ENCODE measurements at regions not wholly inside any gene's neighbourhood (a gene's known extent, or its start where the extent isn't known, plus 50 kb on each side); places are given as distances from the start of the nearest gene placed in this dataset.

DNA sequence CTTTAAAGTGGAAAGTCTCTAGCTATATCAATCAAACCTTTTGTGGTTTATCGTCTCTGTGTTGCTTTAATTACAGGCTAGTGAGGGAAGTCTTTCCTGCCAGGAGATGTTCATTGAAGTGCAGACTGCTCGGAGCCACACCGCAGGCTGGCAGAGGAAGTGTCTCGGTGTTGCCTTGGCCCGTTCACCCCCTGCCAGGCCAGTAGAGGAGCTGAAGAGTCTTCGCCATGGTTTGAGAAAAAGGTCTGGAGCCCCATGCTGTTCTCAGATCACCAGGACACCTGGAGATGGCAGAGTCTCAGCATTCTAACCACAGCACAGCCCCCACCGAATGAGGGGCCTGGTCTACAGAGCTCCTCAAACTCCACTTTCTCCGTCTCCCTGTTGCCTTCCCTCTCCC, 275.9 kb upstream of the PLPP4 start:
- H3K27me3 ChIP-seq: no peaks in the 10 kb centered on the region
- no peaks in the 10 kb centered on the region for H3K36me3 ChIP-seq
- TF ChIP-seq, protein P1, sequence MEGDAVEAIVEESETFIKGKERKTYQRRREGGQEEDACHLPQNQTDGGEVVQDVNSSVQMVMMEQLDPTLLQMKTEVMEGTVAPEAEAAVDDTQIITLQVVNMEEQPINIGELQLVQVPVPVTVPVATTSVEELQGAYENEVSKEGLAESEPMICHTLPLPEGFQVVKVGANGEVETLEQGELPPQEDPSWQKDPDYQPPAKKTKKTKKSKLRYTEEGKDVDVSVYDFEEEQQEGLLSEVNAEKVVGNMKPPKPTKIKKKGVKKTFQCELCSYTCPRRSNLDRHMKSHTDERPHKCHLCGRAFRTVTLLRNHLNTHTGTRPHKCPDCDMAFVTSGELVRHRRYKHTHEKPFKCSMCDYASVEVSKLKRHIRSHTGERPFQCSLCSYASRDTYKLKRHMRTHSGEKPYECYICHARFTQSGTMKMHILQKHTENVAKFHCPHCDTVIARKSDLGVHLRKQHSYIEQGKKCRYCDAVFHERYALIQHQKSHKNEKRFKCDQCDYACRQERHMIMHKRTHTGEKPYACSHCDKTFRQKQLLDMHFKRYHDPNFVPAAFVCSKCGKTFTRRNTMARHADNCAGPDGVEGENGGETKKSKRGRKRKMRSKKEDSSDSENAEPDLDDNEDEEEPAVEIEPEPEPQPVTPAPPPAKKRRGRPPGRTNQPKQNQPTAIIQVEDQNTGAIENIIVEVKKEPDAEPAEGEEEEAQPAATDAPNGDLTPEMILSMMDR (IDR thresholded peaks at IDR 0.05): no peak
- no peak for TF ChIP-seq POLR2A (IDR thresholded peaks at IDR 0.05)
- no peak for TF ChIP-seq EP300 (IDR thresholded peaks at IDR 0.05)
- WGBS, 3 donors: 55 to 63% (median 60%) methylated on average over 8 of the region's 8 CpGs
- no peak overlapping the region for H3K27ac ChIP-seq
- H3K9me3 ChIP-seq: no peaks in the 10 kb centered on the region
- H3K4me1 ChIP-seq (ENCODE audit: insufficient read depth): no peaks in the 10 kb centered on the region
- no peak overlapping the region for H3K4me3 ChIP-seq
- intact Hi-C loops (cut with DNase I): no loop called here
- DNase-seq: no peak

DNA sequence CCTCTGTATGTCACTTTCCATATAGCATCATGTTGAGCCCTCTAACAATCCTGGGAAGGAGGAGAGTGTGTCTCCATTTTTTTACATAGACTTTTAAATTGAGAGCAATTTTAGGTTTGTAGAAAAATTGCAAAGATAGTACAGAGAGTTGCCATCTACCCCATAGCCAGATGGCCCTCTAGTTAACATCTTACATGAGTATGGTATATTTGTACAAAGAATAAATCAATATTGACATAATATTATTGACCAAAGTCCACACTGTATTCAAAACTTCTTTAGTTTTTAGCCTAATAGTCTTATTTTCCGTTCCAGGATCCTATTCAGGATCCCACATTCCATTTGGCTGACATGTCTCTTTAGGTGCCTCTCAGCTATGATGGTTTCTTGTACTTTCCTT, 274.6 kb upstream of the PLPP4 start:
- no peak overlapping the region for H3K27ac ChIP-seq
- no peak for DNase-seq
- no peak overlapping the region for H3K4me3 ChIP-seq
- 32 to 63% (median 59%) methylated on average over 1 of the region's 1 CpG for WGBS, 3 donors
- TF ChIP-seq, protein P1 (IDR thresholded peaks at IDR 0.05): no peak
- TF ChIP-seq POLR2A (IDR thresholded peaks at IDR 0.05): no peak
- no peak for TF ChIP-seq EP300 (IDR thresholded peaks at IDR 0.05)
- no peaks in the 10 kb centered on the region for H3K36me3 ChIP-seq
- H3K9me3 ChIP-seq: no peaks in the 10 kb centered on the region
- intact Hi-C loops (cut with DNase I): no loop called here
- H3K4me1 ChIP-seq (ENCODE audit: insufficient read depth): no peaks in the 10 kb centered on the region
- H3K27me3 ChIP-seq: no peaks in the 10 kb centered on the region

DNA sequence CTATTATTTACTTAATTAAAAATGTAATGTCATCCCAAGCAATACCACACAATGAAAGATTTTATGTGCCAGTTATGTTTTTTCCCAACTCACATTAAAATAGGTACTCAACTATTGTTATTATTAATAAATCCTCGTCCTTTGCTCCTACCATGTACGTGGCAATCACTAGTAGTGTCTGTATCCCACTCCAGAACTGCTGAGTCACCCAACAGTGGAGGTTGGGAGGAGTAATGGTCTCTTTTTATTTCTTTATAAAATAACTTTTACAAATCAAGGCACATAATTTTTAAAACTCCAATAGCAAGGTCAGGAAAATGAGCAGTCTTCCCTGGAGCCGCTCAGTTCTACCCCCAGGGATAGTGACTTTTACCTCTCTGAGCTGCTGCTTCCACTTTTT, 273.5 kb upstream of the PLPP4 start:
- TF ChIP-seq POLR2A (IDR thresholded peaks at IDR 0.05) (no peak), EP300 (IDR thresholded peaks at IDR 0.05) (no peak)
- TF ChIP-seq, protein P1 (IDR thresholded peaks at IDR 0.05): no peak
- DNase-seq: no peak
- no peaks in the 10 kb centered on the region for H3K36me3 ChIP-seq
- intact Hi-C loops (cut with DNase I): no loop called here
- H3K27ac ChIP-seq: no peak overlapping the region
- WGBS, 3 donors: 65 to 77% (median 67%) methylated on average over 3 of the region's 3 CpGs
- H3K4me1 ChIP-seq (ENCODE audit: insufficient read depth): no peaks in the 10 kb centered on the region
- no peaks in the 10 kb centered on the region for H3K27me3 ChIP-seq
- no peak overlapping the region for H3K4me3 ChIP-seq
- H3K9me3 ChIP-seq: no peaks in the 10 kb centered on the region

DNA sequence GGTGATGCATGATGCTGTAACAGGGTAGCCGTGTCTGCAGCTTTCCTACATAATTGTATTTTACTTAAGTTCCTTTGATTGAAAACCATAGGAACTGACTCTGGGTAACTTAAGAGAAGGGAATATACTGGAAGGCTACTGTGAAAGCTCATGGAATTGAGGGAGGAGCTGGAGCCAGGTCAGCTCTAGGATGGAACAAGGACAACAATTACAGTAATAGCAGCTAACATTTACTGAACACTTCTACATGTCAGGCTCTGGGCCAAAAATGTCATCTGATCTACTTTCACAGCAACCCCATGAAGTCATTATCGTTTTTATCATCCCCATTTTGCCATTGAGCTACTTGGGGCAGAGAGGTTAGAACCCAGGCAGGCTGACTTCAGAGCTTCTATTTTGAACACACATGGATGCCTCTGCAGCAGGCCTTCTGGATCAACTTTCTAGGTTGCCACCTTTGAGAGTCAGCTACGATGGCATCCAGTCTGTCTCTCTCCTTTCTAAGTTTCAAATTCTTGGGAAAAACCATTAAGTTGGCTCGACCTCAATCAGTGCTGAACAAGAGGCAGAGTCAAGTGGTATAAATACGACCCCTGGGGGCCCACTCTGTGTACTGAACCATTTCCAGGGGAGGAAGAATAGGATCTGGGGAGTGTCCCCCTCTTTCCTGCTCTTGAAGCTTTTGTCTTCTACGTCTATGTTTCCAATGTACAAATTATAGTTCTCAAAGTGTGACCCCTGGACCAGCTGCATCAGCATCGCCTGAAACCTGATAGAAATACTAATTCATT, 272.3 kb upstream of the PLPP4 start:
- 54 to 65% (median 57%) methylated on average over 7 of the region's 7 CpGs for WGBS, 3 donors
- no peak for DNase-seq
- Histone ChIP-seq H3K36me3 (no peaks in the 10 kb centered on the region), H3K4me3 (no peak overlapping the region), H3K27me3 (no peaks in the 10 kb centered on the region), H3K9me3 (no peaks in the 10 kb centered on the region), H3K4me1 (ENCODE audit: insufficient read depth) (no peaks in the 10 kb centered on the region), H3K27ac (no peak overlapping the region)
- TF ChIP-seq POLR2A (IDR thresholded peaks at IDR 0.05) (no peak), EP300 (IDR thresholded peaks at IDR 0.05) (no peak)
- TF ChIP-seq, protein P1 (IDR thresholded peaks at IDR 0.05): no peak
- intact Hi-C loops (cut with DNase I): no loop called here
